HG03095 (cell line): ENCODE measurements at regions not wholly inside any gene's neighbourhood (a gene's known extent, or its start where the extent isn't known, plus 50 kb on each side); places are given as distances from the start of the nearest gene placed in this dataset.
"Not testable (repeated sequence)": the region's sequence is repeated elsewhere in the genome, so short reads cannot be mapped to it uniquely, and the experiment has no call there.

Experiments
- ATAC-seq: cut with Tn5 transposase; IDR thresholded peaks from one replicate; pipeline ENCODE4 v1.9.1; 2021; ENCODE audit warnings: moderate library complexity; ENCODE audit not compliant: unreplicated experiment

GRCh38 chr4:60718874-60719273 lies 481.3 kb upstream of the ADGRL3 start:
- ATAC-seq: no peak

GRCh38 chr4:60721685-60722084 lies 478.4 kb upstream of the ADGRL3 start:
- no peak for ATAC-seq

- no peak for ATAC-seq
These were observed 476.3 kb upstream of the ADGRL3 start for GRCh38 chr4:60723796-60724195.

- ATAC-seq: no peak
These were observed 475.5 kb upstream of the ADGRL3 start for GRCh38 chr4:60724623-60725022.

GRCh38 chr4:60726779-60727178 lies 473.3 kb upstream of the ADGRL3 start:
- ATAC-seq: no peak

- no peak for ATAC-seq
These were observed 470.9 kb upstream of the ADGRL3 start for GRCh38 chr4:60729194-60729593.

GRCh38 chr4:60729764-60730163 lies 470.4 kb upstream of the ADGRL3 start:
- ATAC-seq: not testable (repeated sequence)

GRCh38 chr4:60737858-60738257 lies 462.3 kb upstream of the ADGRL3 start:
- no peak for ATAC-seq

- ATAC-seq: no peak
These were observed 456.5 kb upstream of the ADGRL3 start for GRCh38 chr4:60743654-60744053.

- no peak for ATAC-seq
These were observed 455.4 kb upstream of the ADGRL3 start for GRCh38 chr4:60744767-60745166.

GRCh38 chr4:60745800-60746571 lies 454.1 kb upstream of the ADGRL3 start:
- ATAC-seq: no peak

GRCh38 chr4:60750962-60751361 lies 449.2 kb upstream of the ADGRL3 start:
- ATAC-seq: no peak

- no peak for ATAC-seq
These were observed 442.0 kb upstream of the ADGRL3 start for GRCh38 chr4:60757986-60758680.

GRCh38 chr4:60759518-60760245 lies 440.4 kb upstream of the ADGRL3 start:
- ATAC-seq: no peak

GRCh38 chr4:60780874-60781273 lies 419.3 kb upstream of the ADGRL3 start:
- ATAC-seq: no peak

GRCh38 chr4:60790608-60791007 lies 409.5 kb upstream of the ADGRL3 start:
- ATAC-seq: no peak

- ATAC-seq: no peak
These were observed 405.8 kb upstream of the ADGRL3 start for GRCh38 chr4:60794372-60794771.

GRCh38 chr4:60799214-60799613 lies 400.9 kb upstream of the ADGRL3 start:
- no peak for ATAC-seq

- ATAC-seq: no peak
These were observed 399.4 kb upstream of the ADGRL3 start for GRCh38 chr4:60800701-60801100.

- ATAC-seq: no peak
These were observed 394.4 kb upstream of the ADGRL3 start for GRCh38 chr4:60805500-60806313.
